CD4-positive, alpha-beta memory T cell (primary cell): ENCODE measurements at regions not wholly inside any gene's neighbourhood (a gene's known extent, or its start where the extent isn't known, plus 50 kb on each side); places are given as distances from the start of the nearest gene placed in this dataset.

Experiments
- CTCF ChIA-PET: fragments of 350-600 bp; sonication (Branson Sonifier 250); formaldehyde crosslinking; loops from one replicate; lab custom pipeline; 2021; ENCODE audit warnings: inconsistent platforms; ENCODE audit not compliant: partially characterized antibody; lab: Charles Lee
- POLR2A ChIA-PET: fragments of 350-600 bp; sonication (Branson Sonifier 250); formaldehyde crosslinking; loops from one replicate; lab custom pipeline; 2021; ENCODE audit not compliant: partially characterized antibody; lab: Charles Lee
- DNase-seq, 5 donors: peaks; one replicate each; pipeline versions ENCODE4 v3.0.0 to v3.0.0-alpha.2; 2020 to 2022; ENCODE audit warnings: mixed read lengths in 1 of 5
- H3K27ac ChIP-seq: one replicate; pipeline ENCODE4 v1.7.0; 2013; ENCODE audit warnings: low read depth, low read length
- H3K27me3 ChIP-seq: 2 replicates; pipeline ENCODE4 v1.7.0; 2013; ENCODE audit warnings: mild to moderate bottlenecking, low read length, moderate library complexity; ENCODE audit not compliant: insufficient read depth
- H3K36me3 ChIP-seq: 2 replicates; pipeline ENCODE4 v1.7.0; 2013; ENCODE audit warnings: mild to moderate bottlenecking, low read length, moderate library complexity; ENCODE audit not compliant: insufficient read depth
- H3K4me1 ChIP-seq: 2 replicates; pipeline ENCODE4 v1.7.0; 2013; ENCODE audit warnings: mild to moderate bottlenecking, low read length, moderate library complexity; ENCODE audit not compliant: insufficient read depth
- H3K4me3 ChIP-seq, 2 donors: one replicate each; pipeline ENCODE4 v1.7.0; 2013; ENCODE audit warnings: low read length in 2 of 2, mild to moderate bottlenecking in 1 of 2
- H3K9me3 ChIP-seq, 2 donors: one replicate each; pipeline ENCODE4 v1.7.0; 2013; ENCODE audit warnings: low read length in 2 of 2, control low read depth in 1 of 2; ENCODE audit not compliant: control insufficient read depth in 1 of 2
- H3K27ac Mint-ChIP-seq, 7 donors: one replicate each; pipeline ENCODE4 v1.8.0; 2020 to 2021; ENCODE audit warnings: mixed read lengths in 7 of 7, mild to moderate bottlenecking in 6 of 7, inconsistent platforms in 3 of 7, moderate library complexity in 3 of 7
- H3K27me3 Mint-ChIP-seq, 2 donors: one replicate each; pipeline ENCODE4 v1.8.0; 2020 to 2021; ENCODE audit warnings: mixed read lengths in 2 of 2
- H3K36me3 Mint-ChIP-seq, 2 donors: one replicate each; pipeline ENCODE4 v1.8.0; 2020 to 2021; ENCODE audit warnings: mixed read lengths in 2 of 2, inconsistent platforms in 1 of 2, mild to moderate bottlenecking in 1 of 2
- H3K4me1 Mint-ChIP-seq, 4 donors: one replicate each; pipeline ENCODE4 v1.8.0; 2020 to 2021; ENCODE audit warnings: mixed read lengths in 4 of 4, mild to moderate bottlenecking in 1 of 4
- H3K4me3 Mint-ChIP-seq, 8 donors: one replicate each; pipeline ENCODE4 v1.8.0; 2020 to 2021; ENCODE audit warnings: mixed read lengths in 8 of 8, mild to moderate bottlenecking in 7 of 8, moderate library complexity in 6 of 8, inconsistent platforms in 3 of 8
- H3K9me3 Mint-ChIP-seq, 8 donors: one replicate each; pipeline ENCODE4 v1.8.0; 2020 to 2021; ENCODE audit warnings: mixed read lengths in 8 of 8, mild to moderate bottlenecking in 5 of 8, inconsistent platforms in 3 of 8, moderate library complexity in 1 of 8
- intact Hi-C: fragments of 100-400 bp; cut with micrococcal nuclease; formaldehyde crosslinking; loops from one replicate; pipeline ENCODE4 v1.15.1; 2023

DNA sequence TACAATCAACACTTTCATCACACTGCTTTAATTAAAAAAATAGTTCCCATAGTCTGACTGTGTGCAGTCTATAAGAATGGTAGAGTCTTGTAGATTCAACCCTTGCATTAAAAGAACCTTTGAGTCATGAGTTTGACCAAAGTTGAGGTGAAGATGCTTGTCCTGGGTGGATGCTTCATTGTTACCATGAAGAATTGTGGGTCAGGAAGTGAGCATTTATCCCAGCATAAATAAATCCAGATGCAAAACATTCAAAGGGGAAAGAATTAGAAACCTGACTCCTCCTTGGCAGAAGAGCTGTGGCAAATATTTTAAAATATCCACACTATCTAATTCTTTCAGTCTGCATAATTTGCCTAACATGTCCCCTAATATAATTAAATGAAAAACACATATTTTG is 72.9 kb upstream of the SPAG17 start:
- peaks cover 0 to 4% (median 0%) of the 10 kb centered on the region in 8 donors for H3K9me3 Mint-ChIP-seq
- no peak for DNase-seq
- H3K4me3 Mint-ChIP-seq: no peak overlapping the region
- H3K9me3 ChIP-seq: no peaks in the 10 kb centered on the region
- H3K27me3 ChIP-seq: no peaks in the 10 kb centered on the region
- no peak overlapping the region for H3K27ac ChIP-seq
- no peaks in the 10 kb centered on the region for H3K4me1 Mint-ChIP-seq
- intact Hi-C loops: no loop called here
- H3K27me3 Mint-ChIP-seq: no peaks in the 10 kb centered on the region
- POLR2A ChIA-PET: no interaction called here
- H3K4me3 ChIP-seq: no peak overlapping the region
- no peaks in the 10 kb centered on the region for H3K36me3 Mint-ChIP-seq
- no peaks in the 10 kb centered on the region for H3K36me3 ChIP-seq
- H3K4me1 ChIP-seq: no peaks in the 10 kb centered on the region
- CTCF ChIA-PET: no interaction called here
- H3K27ac Mint-ChIP-seq: no peak overlapping the region

DNA sequence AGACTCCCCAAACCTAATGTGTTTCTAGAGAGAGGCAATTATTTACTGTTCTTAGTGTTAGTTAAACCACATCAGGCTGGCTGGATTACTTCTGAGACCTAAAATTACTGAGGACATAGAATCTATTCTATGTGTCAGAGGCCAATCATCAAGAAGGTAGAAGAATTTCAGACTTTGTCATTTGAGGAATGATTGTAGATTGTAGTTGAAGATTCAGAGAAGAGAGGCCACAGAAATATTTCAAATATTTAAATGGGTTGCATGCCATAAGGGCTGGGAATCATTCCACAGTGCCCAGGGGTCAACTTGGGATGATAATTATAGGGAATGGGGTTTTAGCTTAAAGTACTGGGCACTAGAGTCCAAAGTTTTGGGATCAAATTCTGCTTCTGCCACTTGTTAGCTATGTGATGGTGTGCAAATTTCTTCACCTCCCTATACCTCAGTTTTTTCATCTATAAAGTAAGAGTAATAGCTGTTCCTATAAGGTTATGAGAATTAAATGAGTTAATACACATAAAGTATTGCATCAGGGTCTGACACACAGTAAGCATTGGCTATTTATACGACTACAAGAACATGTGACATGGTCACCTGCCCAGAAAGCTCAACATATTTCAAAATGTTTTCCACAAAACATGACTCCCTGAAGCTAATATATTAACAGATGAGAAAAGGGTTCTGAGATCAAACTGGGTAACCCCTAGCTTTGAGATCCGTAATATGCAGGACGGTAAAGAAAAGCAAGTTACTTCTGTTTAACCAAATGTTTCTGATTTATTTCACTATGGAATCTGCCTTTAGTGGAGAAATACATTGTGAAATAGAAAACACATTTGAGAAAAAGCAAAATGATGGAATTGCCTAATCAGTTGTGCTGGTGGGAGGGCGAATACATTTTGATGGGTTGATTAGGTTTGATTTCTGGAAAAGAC is 69.7 kb upstream of the SPAG17 start:
- H3K27me3 ChIP-seq: no peaks in the 10 kb centered on the region
- no peaks in the 10 kb centered on the region for H3K4me1 ChIP-seq
- no peaks in the 10 kb centered on the region for H3K9me3 Mint-ChIP-seq
- H3K27ac Mint-ChIP-seq: no peak overlapping the region
- H3K27ac ChIP-seq: no peak overlapping the region
- H3K36me3 ChIP-seq: no peaks in the 10 kb centered on the region
- H3K27me3 Mint-ChIP-seq: peaks cover 0 to 1% of the 10 kb centered on the region in 2 donors
- H3K4me1 Mint-ChIP-seq: no peaks in the 10 kb centered on the region
- CTCF ChIA-PET: no interaction called here
- intact Hi-C loops: no loop called here
- POLR2A ChIA-PET: no interaction called here
- H3K36me3 Mint-ChIP-seq: no peaks in the 10 kb centered on the region
- H3K4me3 ChIP-seq: no peak overlapping the region
- H3K9me3 ChIP-seq: no peaks in the 10 kb centered on the region
- H3K4me3 Mint-ChIP-seq: no peak overlapping the region
- DNase-seq: no peak

DNA sequence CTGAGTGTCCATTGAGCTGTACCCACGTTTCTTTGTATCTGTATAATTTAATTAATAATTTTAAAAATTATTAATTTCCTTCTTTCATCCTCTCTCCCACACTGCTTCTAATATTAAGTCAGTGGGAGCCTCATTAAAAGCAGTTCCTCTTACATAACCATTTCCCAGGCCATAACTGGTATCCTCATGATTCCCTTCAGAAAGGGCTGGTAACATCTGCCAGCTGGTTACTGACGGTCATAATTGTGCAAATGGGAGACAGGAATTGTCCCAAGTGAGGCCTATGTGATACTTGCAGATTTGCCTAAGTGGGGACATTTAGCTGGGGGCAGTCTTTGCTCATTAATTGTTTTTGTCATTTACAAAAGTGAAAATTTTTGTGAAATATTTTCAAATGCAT is 69.0 kb upstream of the SPAG17 start:
- H3K36me3 ChIP-seq: no peaks in the 10 kb centered on the region
- no peak overlapping the region for H3K4me3 Mint-ChIP-seq
- CTCF ChIA-PET: no interaction called here
- H3K27ac ChIP-seq: no peak overlapping the region
- H3K36me3 Mint-ChIP-seq: no peaks in the 10 kb centered on the region
- H3K4me3 ChIP-seq: no peak overlapping the region
- no peaks in the 10 kb centered on the region for H3K27me3 ChIP-seq
- POLR2A ChIA-PET: no interaction called here
- no peaks in the 10 kb centered on the region for H3K4me1 Mint-ChIP-seq
- intact Hi-C loops: no loop called here
- no peaks in the 10 kb centered on the region for H3K4me1 ChIP-seq
- DNase-seq: no peak
- no peaks in the 10 kb centered on the region for H3K9me3 ChIP-seq
- no peak overlapping the region for H3K27ac Mint-ChIP-seq
- no peaks in the 10 kb centered on the region for H3K9me3 Mint-ChIP-seq
- peaks cover 0 to 1% of the 10 kb centered on the region in 2 donors for H3K27me3 Mint-ChIP-seq

DNA sequence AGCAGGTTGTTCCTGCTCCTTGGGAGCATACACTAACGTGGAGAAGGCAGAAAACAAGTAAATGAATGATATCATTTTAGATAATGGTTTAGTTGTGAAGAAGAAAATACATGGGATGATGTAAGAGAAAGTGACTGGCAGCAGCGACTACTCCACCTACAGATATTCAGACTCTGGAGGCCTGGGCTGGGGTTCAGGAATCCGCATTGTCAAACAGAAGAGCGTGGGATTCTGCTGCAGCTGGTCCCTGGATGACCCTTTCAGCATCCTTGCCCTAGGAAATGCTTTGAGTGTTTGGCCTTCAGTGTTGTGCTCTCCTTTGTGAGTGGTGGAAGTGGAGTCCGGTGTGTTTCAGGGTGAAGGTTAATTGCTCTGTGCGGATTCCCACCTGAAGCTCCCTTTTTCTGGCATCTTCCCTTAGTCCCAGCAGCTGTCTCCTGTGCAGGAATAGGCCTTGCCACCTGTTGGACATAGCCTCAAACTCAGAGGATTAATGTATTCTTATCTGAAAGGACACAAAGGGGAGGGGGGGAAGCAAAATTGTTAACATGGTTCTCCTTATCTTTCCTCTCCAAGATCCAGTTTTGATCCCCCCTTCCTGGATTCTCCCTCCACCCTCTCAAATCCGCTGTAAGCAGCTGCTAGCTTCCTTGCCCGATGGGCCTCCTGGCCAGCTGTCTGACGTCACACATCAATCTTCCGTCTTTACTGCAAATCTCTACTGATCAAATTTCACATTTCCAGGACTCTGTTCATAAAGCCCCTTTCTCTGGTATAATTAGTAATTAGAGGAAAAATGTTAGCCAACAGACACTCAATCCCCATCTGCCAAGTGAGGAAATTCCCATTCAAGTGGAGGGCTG is 68.3 kb upstream of the SPAG17 start:
- Mint-ChIP-seq H3K9me3 (no peaks in the 10 kb centered on the region), H3K36me3 (no peaks in the 10 kb centered on the region), H3K27me3 (peaks cover 0 to 1% of the 10 kb centered on the region in 2 donors), H3K27ac (no peak overlapping the region), H3K4me1 (no peaks in the 10 kb centered on the region), H3K4me3 (no peak overlapping the region)
- H3K27me3 ChIP-seq: no peaks in the 10 kb centered on the region
- no peak overlapping the region for H3K27ac ChIP-seq
- CTCF ChIA-PET: no interaction called here
- H3K36me3 ChIP-seq: no peaks in the 10 kb centered on the region
- H3K4me1 ChIP-seq: no peaks in the 10 kb centered on the region
- POLR2A ChIA-PET: no interaction called here
- no peak overlapping the region for H3K4me3 ChIP-seq
- DNase-seq: no peak
- no peaks in the 10 kb centered on the region for H3K9me3 ChIP-seq
- intact Hi-C loops: no loop called here

DNA sequence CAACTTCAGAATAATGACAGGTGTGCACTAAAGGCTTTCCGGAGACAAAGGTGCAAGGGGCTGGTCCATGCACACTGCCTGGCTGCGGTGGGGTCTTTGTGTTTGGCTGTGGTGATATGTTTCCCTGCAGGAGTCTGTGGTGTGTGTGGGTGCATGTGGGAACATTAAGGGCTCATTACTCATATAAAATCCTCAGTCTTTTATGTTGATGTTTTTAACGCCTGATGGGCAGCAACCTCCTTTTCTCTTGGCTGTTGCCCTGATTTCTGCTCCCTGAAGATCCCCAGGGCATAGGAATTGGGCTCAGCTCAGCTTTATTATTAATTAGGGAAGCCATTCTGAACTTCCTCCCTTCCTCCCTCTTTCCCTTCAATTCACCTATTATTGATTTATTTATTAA is 67.6 kb upstream of the SPAG17 start:
- Mint-ChIP-seq H3K27ac (no peak overlapping the region), H3K4me1 (no peaks in the 10 kb centered on the region), H3K36me3 (no peaks in the 10 kb centered on the region), H3K4me3 (no peak overlapping the region), H3K9me3 (no peaks in the 10 kb centered on the region), H3K27me3 (peaks cover 0 to 1% of the 10 kb centered on the region in 2 donors)
- intact Hi-C loops: no loop called here
- no peaks in the 10 kb centered on the region for H3K36me3 ChIP-seq
- no peaks in the 10 kb centered on the region for H3K4me1 ChIP-seq
- ChIA-PET POLR2A (no interaction called here), CTCF (no interaction called here)
- H3K27ac ChIP-seq: no peak overlapping the region
- DNase-seq: no peak
- no peaks in the 10 kb centered on the region for H3K9me3 ChIP-seq
- H3K27me3 ChIP-seq: no peaks in the 10 kb centered on the region
- H3K4me3 ChIP-seq: no peak overlapping the region

DNA sequence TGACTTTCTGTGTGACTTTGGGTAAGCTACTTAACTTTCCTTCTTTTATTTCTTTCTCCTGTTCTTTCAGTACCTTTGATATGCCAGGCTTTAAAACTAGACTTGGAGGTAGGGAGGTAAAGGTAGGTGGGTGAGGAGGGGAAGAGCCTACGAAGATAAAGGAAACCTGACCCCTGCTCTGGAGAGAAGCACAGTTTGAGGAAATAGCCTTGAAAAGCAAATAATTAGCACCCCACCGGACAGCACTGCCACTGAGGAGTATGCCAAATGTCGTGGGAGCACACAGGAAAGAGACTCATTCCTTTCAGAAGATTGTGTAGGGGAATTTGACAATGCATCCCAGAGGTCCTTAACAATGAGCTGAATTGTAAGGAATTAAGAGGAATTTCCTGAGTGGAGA is 65.2 kb upstream of the SPAG17 start:
- Mint-ChIP-seq H3K9me3 (peaks cover 0 to 2% (median 0%) of the 10 kb centered on the region in 8 donors), H3K4me1 (no peaks in the 10 kb centered on the region), H3K27me3 (peaks cover 0 to 1% of the 10 kb centered on the region in 2 donors), H3K36me3 (no peaks in the 10 kb centered on the region), H3K4me3 (no peak overlapping the region), H3K27ac (no peak overlapping the region)
- Histone ChIP-seq H3K27ac (no peak overlapping the region), H3K9me3 (no peaks in the 10 kb centered on the region), H3K4me3 (no peak overlapping the region), H3K4me1 (no peaks in the 10 kb centered on the region), H3K27me3 (no peaks in the 10 kb centered on the region), H3K36me3 (no peaks in the 10 kb centered on the region)
- DNase-seq: no peak
- CTCF ChIA-PET: no interaction called here
- intact Hi-C loops: no loop called here
- POLR2A ChIA-PET: no interaction called here

DNA sequence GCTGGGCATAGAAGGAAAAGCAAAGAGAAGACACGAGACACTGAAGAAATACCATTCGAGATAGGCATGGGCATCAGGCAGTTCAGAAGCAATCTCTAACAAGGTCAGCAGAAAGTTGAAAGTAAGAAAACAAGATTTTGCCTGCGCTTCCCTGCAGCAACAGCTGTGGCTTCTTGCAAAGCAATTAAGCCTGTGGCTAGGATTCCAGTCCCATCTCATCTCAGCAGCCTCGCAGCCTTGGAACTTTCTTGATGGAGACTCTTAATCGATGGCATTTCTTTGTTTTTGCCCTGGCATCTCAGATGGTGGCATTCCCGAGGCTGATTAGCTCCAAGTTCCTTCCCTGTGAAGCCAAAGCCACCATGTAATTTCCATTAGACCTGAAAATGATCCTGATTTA is 64.6 kb upstream of the SPAG17 start:
- ChIA-PET POLR2A (no interaction called here), CTCF (no interaction called here)
- no peak overlapping the region for H3K27ac Mint-ChIP-seq

More for the DNA sequence above, 64.6 kb upstream of the SPAG17 start:
- H3K4me1 Mint-ChIP-seq: no peaks in the 10 kb centered on the region
- Histone ChIP-seq H3K4me1 (no peaks in the 10 kb centered on the region), H3K27me3 (no peaks in the 10 kb centered on the region), H3K9me3 (no peaks in the 10 kb centered on the region), H3K36me3 (no peaks in the 10 kb centered on the region), H3K4me3 (no peak overlapping the region), H3K27ac (no peak overlapping the region)
- intact Hi-C loops: no loop called here
- H3K4me3 Mint-ChIP-seq: no peak overlapping the region
- DNase-seq: no peak
- H3K36me3 Mint-ChIP-seq: no peaks in the 10 kb centered on the region
- peaks cover 0 to 3% (median 0%) of the 10 kb centered on the region in 8 donors for H3K9me3 Mint-ChIP-seq
- H3K27me3 Mint-ChIP-seq: peaks cover 0 to 1% of the 10 kb centered on the region in 2 donors
